Prostate gland (tissue), 2 donors: ENCODE measurements at regions not wholly inside any gene's neighbourhood (a gene's known extent, or its start where the extent isn't known, plus 50 kb on each side); places are given as distances from the start of the nearest gene placed in this dataset.

Experiments
- POLR2A ChIP-seq: fragments of 450-650 bp; IDR thresholded peaks from one replicate; pipeline ENCODE4 v1.6.1; 2016; ENCODE audit warnings: antibody characterized with exemption, mild to moderate bottlenecking
- POLR2AphosphoS5 ChIP-seq: sonication (generic); formaldehyde crosslinking; IDR thresholded peaks from one replicate; pipeline ENCODE4 v1.6.1; 2017; ENCODE audit warnings: antibody characterized with exemption
- TF ChIP-seq, protein P1 (sequence below), 4 experiments: fragments of 200-600 bp in 2 of 4; fragments of 450-650 bp in 2 of 4; sonication (generic) in 2 of 4; IDR thresholded peaks; 1 replicate in 3 of 4; 2 replicates in 1 of 4; pipeline ENCODE4 v1.5.1; 2016 to 2019; ENCODE audit warnings: antibody characterized with exemption in 4 of 4, mild to moderate bottlenecking in 2 of 4, moderate library complexity in 2 of 4

DNA sequence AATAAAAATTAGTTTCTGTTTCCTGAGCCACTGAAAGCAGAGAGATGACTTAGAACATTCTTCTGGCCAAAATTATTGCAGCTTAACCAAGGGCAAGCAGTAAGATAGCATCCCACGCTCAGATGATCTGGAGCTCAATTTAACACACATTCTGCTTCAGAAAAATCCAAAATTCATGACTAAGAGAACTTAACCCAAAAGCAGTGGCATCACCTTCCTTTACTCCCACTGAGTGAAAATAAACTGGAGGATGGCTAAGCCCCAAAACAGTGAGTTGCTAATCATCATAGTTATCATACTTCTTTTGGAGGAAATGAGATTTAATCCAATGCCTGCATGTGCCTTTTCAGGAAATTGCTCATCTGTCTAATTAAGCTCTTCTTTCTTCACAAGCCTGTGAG, 195.4 kb downstream of the DUSP6 start:
- no peak for TF ChIP-seq POLR2A
- TF ChIP-seq POLR2AphosphoS5 = no peak
- TF ChIP-seq, protein P1, sequence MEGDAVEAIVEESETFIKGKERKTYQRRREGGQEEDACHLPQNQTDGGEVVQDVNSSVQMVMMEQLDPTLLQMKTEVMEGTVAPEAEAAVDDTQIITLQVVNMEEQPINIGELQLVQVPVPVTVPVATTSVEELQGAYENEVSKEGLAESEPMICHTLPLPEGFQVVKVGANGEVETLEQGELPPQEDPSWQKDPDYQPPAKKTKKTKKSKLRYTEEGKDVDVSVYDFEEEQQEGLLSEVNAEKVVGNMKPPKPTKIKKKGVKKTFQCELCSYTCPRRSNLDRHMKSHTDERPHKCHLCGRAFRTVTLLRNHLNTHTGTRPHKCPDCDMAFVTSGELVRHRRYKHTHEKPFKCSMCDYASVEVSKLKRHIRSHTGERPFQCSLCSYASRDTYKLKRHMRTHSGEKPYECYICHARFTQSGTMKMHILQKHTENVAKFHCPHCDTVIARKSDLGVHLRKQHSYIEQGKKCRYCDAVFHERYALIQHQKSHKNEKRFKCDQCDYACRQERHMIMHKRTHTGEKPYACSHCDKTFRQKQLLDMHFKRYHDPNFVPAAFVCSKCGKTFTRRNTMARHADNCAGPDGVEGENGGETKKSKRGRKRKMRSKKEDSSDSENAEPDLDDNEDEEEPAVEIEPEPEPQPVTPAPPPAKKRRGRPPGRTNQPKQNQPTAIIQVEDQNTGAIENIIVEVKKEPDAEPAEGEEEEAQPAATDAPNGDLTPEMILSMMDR (IDR thresholded peaks at IDR 0.05) = no peak
